Neural cell (in vitro differentiated cells): ENCODE measurements at regions not wholly inside any gene's neighbourhood (a gene's known extent, or its start where the extent isn't known, plus 50 kb on each side); places are given as distances from the start of the nearest gene placed in this dataset.

ENCODE experiments used
- H2AFZ ChIP-seq: fragments of 200-600, 300-800 bp; sonication (generic), shearing (Covaris generic); 2 replicates; pipeline ENCODE4 v1.6.0; 2014; ENCODE audit warnings: low read depth, mild to moderate bottlenecking, antibody characterized with exemption, low read length, moderate library complexity
- H3F3A ChIP-seq: fragments of 200-600 bp; shearing (Covaris generic); 2 replicates; pipeline ENCODE4 v1.6.1; 2016; ENCODE audit warnings: mild to moderate bottlenecking, moderate library complexity, mixed read lengths, antibody characterized with exemption, low read length; ENCODE audit not compliant: insufficient read depth, poor library complexity, severe bottlenecking
- H3K27ac ChIP-seq: fragments of 200-600, 300-800 bp; sonication (generic), shearing (Covaris generic); 2 replicates; pipeline ENCODE4 v1.5.1; 2014; ENCODE audit warnings: mild to moderate bottlenecking, low read length, moderate library complexity
- H3K27me3 ChIP-seq: fragments of 300-800, 200-600 bp; sonication (generic), shearing (Covaris generic); 2 replicates; pipeline ENCODE4 v1.6.0; 2014; ENCODE audit warnings: mild to moderate bottlenecking, low read depth, low read length, moderate library complexity; ENCODE audit not compliant: insufficient read depth
- H3K36me3 ChIP-seq: fragments of 300-800, 200-600 bp; sonication (generic), shearing (Covaris generic); 2 replicates; pipeline ENCODE4 v1.5.1; 2014; ENCODE audit warnings: mild to moderate bottlenecking, antibody characterized with exemption, low read length, moderate library complexity; ENCODE audit not compliant: insufficient read depth
- H3K4me2 ChIP-seq: fragments of 300-800, 200-600 bp; sonication (generic), shearing (Covaris generic); 2 replicates; pipeline ENCODE4 v1.6.0; 2014; ENCODE audit warnings: mild to moderate bottlenecking, low read length
- H3K4me3 ChIP-seq: fragments of 300-800, 200-600 bp; sonication (generic), shearing (Covaris generic); 2 replicates; pipeline ENCODE4 v1.5.1; 2014; ENCODE audit warnings: mild to moderate bottlenecking, low read length, moderate library complexity
- H3K79me2 ChIP-seq: fragments of 200-600 bp; shearing (Covaris generic); replicated peaks from 2 replicates; pipeline ENCODE4 v1.6.0; 2014; ENCODE audit warnings: mild to moderate bottlenecking, low read length, moderate library complexity; ENCODE audit not compliant: insufficient read depth
- H3K9ac ChIP-seq: fragments of 300-800, 200-600 bp; sonication (generic), shearing (Covaris generic); 2 replicates; pipeline ENCODE4 v1.6.1; 2016; ENCODE audit warnings: mild to moderate bottlenecking, low read length, mixed read lengths
- H3K9me2 ChIP-seq: fragments of 200-600 bp; shearing (Covaris generic); 2 replicates; pipeline ENCODE4 v1.6.1; 2016; ENCODE audit warnings: mild to moderate bottlenecking, low read length, mixed read lengths; ENCODE audit not compliant: insufficient read depth
- H3K9me3 ChIP-seq: fragments of 200-600, 300-800 bp; sonication (generic), shearing (Covaris generic); 2 replicates; pipeline ENCODE4 v1.6.1; 2016; ENCODE audit warnings: mild to moderate bottlenecking, mixed run types, low read length, moderate library complexity, mixed read lengths
- H4K20me1 ChIP-seq: fragments of 200-600 bp; shearing (Covaris generic); 2 replicates; pipeline ENCODE4 v1.6.1; 2016; ENCODE audit warnings: mild to moderate bottlenecking, mixed run types; ENCODE audit not compliant: insufficient read depth
- CTCF ChIP-seq: fragments of 450-650 bp; IDR thresholded peaks from 2 replicates; pipeline ENCODE4 v1.5.1; 2014; ENCODE audit warnings: antibody characterized with exemption, mild to moderate bottlenecking, moderate library complexity; ENCODE audit not compliant: poor library complexity, severe bottlenecking
- EP300 ChIP-seq: fragments of 450-650 bp; conservative IDR thresholded peaks from 2 replicates; pipeline ENCODE4 v1.6.1; 2014; ENCODE audit warnings: antibody characterized with exemption, mild to moderate bottlenecking, moderate library complexity; ENCODE audit not compliant: poor library complexity, severe bottlenecking
- EZH2 ChIP-seq: fragments of 200-600, 300-800 bp; shearing (Covaris generic), sonication (generic); IDR thresholded peaks from 2 replicates; pipeline ENCODE4 v1.6.1; 2014; ENCODE audit warnings: antibody characterized with exemption, low read length, borderline replicate concordance, mild to moderate bottlenecking; ENCODE audit not compliant: insufficient read depth, poor library complexity, severe bottlenecking
- MXI1 ChIP-seq: fragments of 450-650 bp; conservative IDR thresholded peaks from 2 replicates; pipeline ENCODE4 v1.6.1; 2014; ENCODE audit warnings: antibody characterized with exemption, mild to moderate bottlenecking; ENCODE audit not compliant: poor library complexity, severe bottlenecking
- POLR2AphosphoS5 ChIP-seq: IDR thresholded peaks from 2 replicates; pipeline ENCODE4 v1.6.1; 2012
- RAD21 ChIP-seq: fragments of 450-650 bp; conservative IDR thresholded peaks from 2 replicates; pipeline ENCODE4 v1.6.1; 2014; ENCODE audit warnings: antibody characterized with exemption, mild to moderate bottlenecking, moderate library complexity
- REST ChIP-seq: IDR thresholded peaks from 2 replicates; pipeline ENCODE4 v1.6.1; 2012; ENCODE audit warnings: borderline replicate concordance
- SMC3 ChIP-seq: fragments of 450-650 bp; conservative IDR thresholded peaks from 2 replicates; pipeline ENCODE4 v1.6.1; 2014; ENCODE audit warnings: antibody characterized with exemption, mild to moderate bottlenecking, moderate library complexity; ENCODE audit not compliant: poor library complexity
- TAF1 ChIP-seq: IDR thresholded peaks from 2 replicates; pipeline ENCODE4 v1.6.1; 2012; ENCODE audit warnings: low read depth

- TF ChIP-seq SMC3 (no peak), RAD21 (no peak), TAF1 (no peak), EP300 (no peak), MXI1 (no peak), REST (no peak)
- H3K9me2 ChIP-seq: no peaks in the 10 kb centered on the region
- no peaks in the 10 kb centered on the region for H4K20me1 ChIP-seq
- no peak overlapping the region for H3K27ac ChIP-seq
- H3K4me3 ChIP-seq: no peak overlapping the region
- no peaks in the 10 kb centered on the region for H3K9me3 ChIP-seq
- H3F3A ChIP-seq: no peaks in the 10 kb centered on the region
- H2AFZ ChIP-seq: no peak overlapping the region
- no peak overlapping the region for H3K4me2 ChIP-seq
- no peaks in the 10 kb centered on the region for H3K27me3 ChIP-seq
- H3K79me2 ChIP-seq: no peaks in the 10 kb centered on the region
- no peak overlapping the region for H3K9ac ChIP-seq
- no peaks in the 10 kb centered on the region for H3K36me3 ChIP-seq
Measured at GRCh38 chr10:90583416-90583815, 274.4 kb downstream of the HTR7 start.

GRCh38 chr10:90587081-90587491, 270.8 kb downstream of the HTR7 start:
- H4K20me1 ChIP-seq: no peaks in the 10 kb centered on the region
- H3K27ac ChIP-seq: no peak overlapping the region
- no peaks in the 10 kb centered on the region for H3K36me3 ChIP-seq
- no peak overlapping the region for H3K4me3 ChIP-seq
- no peak overlapping the region for H3K4me2 ChIP-seq
- no peaks in the 10 kb centered on the region for H3K27me3 ChIP-seq
- H3F3A ChIP-seq: no peaks in the 10 kb centered on the region
- no peak for TF ChIP-seq POLR2AphosphoS5
- TF ChIP-seq EZH2: no peak
- no peak for TF ChIP-seq CTCF
- no peak for TF ChIP-seq MXI1
- no peak for TF ChIP-seq TAF1
- TF ChIP-seq RAD21: no peak
- no peak for TF ChIP-seq SMC3
- no peak for TF ChIP-seq EP300
- TF ChIP-seq REST: no peak
- H3K9ac ChIP-seq: no peak overlapping the region
- H3K9me3 ChIP-seq: no peaks in the 10 kb centered on the region
- H3K9me2 ChIP-seq: no peaks in the 10 kb centered on the region
- H2AFZ ChIP-seq: no peak overlapping the region
- H3K79me2 ChIP-seq: no peaks in the 10 kb centered on the region
